Endothelial cell of umbilical vein (primary cell): ENCODE measurements at regions not wholly inside any gene's neighbourhood (a gene's known extent, or its start where the extent isn't known, plus 50 kb on each side); places are given as distances from the start of the nearest gene placed in this dataset.

ENCODE experiments used
- BruUV-seq: library from RNA; stranded (reverse); fragments of 400-500 nt; replicated peaks from 2 replicates; lab custom pipeline; 2021; lab: Mats Ljungman, UMichigan
- CTCF ChIA-PET: fragments of 300-600, 350-600 bp; sonication (Branson Sonifier 250); formaldehyde crosslinking; loops from one replicate; lab custom pipeline; 2021; ENCODE audit warnings: antibody characterized with exemption, inconsistent platforms; lab: Charles Lee
- POLR2A ChIA-PET: fragments of 300-600, 350-600 bp; sonication (Branson Sonifier 250); formaldehyde crosslinking; loops from one replicate; lab custom pipeline; 2021; ENCODE audit warnings: antibody characterized with exemption, inconsistent platforms; lab: Charles Lee
- DNase-seq: peaks from one replicate; pipeline ENCODE4 v3.0.0-alpha.2; 2011; ENCODE audit warnings: low read depth, low spot score
- FAIRE-seq: peaks from 2 replicates; lab custom pipeline; 2011; peaks lifted over from hg19 to GRCh38; lab: Jason Lieb, UNC
- H2AFZ ChIP-seq: 2 replicates; pipeline ENCODE4 v1.6.0; 2012; ENCODE audit warnings: low read depth, low read length, control low read depth, inconsistent platforms
- H3K27ac ChIP-seq: 2 replicates; pipeline ENCODE4 v1.5.1; 2011; ENCODE audit warnings: low read depth, mild to moderate bottlenecking, control low read depth, low read length, moderate library complexity; ENCODE audit not compliant: insufficient read depth
- H3K27me3 ChIP-seq, 2 experiments: 2 replicates each; pipeline versions ENCODE4 v1.6.0 to v1.6.1; 2011; ENCODE audit warnings: low read length in 2 of 2, mixed read lengths in 1 of 2; ENCODE audit not compliant: control insufficient read depth in 2 of 2, insufficient read depth in 2 of 2
- H3K36me3 ChIP-seq, 2 experiments: 2 replicates in 1 of 2; 3 replicates in 1 of 2; pipeline ENCODE4 v1.5.1; 2011; ENCODE audit warnings: low read length in 2 of 2, mild to moderate bottlenecking in 1 of 2, moderate library complexity in 1 of 2; ENCODE audit not compliant: control insufficient read depth in 2 of 2, insufficient read depth in 2 of 2; ENCODE audit errors: extremely low read depth in 1 of 2
- H3K4me1 ChIP-seq: 3 replicates; pipeline ENCODE4 v1.5.1; 2011; ENCODE audit warnings: mild to moderate bottlenecking, low read length; ENCODE audit not compliant: control insufficient read depth, insufficient read depth; ENCODE audit errors: extremely low read depth
- H3K4me2 ChIP-seq: 2 replicates; pipeline ENCODE4 v1.6.1; 2011; ENCODE audit warnings: low read length, control low read depth, mixed read lengths; ENCODE audit not compliant: insufficient read depth
- H3K4me3 ChIP-seq, 3 experiments: fragments of 200-600 bp in 1 of 3; sonication (generic), shearing (Covaris generic) in 1 of 3; replicated peaks in 1 of 3; 2 replicates each; pipeline ENCODE4 v1.5.1; 2011 to 2016; ENCODE audit warnings: control low read depth in 3 of 3, low read length in 3 of 3, mild to moderate bottlenecking in 2 of 3, inconsistent platforms in 1 of 3, low read depth in 1 of 3, moderate library complexity in 1 of 3; ENCODE audit not compliant: insufficient read depth in 1 of 3
- H3K79me2 ChIP-seq: 2 replicates; pipeline ENCODE4 v1.6.0; 2012; ENCODE audit warnings: low read length, inconsistent platforms; ENCODE audit not compliant: control insufficient read depth, insufficient read depth
- H3K9ac ChIP-seq: replicated peaks from 2 replicates; pipeline ENCODE3; 2011; ENCODE audit warnings: low read length, control low read depth; ENCODE audit not compliant: insufficient read depth; ENCODE audit errors: extremely low read depth
- H3K9me1 ChIP-seq: replicated peaks from 3 replicates; pipeline ENCODE4 v1.6.0; 2011; ENCODE audit warnings: mild to moderate bottlenecking, low read length; ENCODE audit not compliant: control insufficient read depth, insufficient read depth; ENCODE audit errors: extremely low read depth
- H3K9me3 ChIP-seq: replicated peaks from 2 replicates; pipeline ENCODE4 v1.5.1; 2012; ENCODE audit warnings: low read length, inconsistent platforms; ENCODE audit not compliant: control insufficient read depth, insufficient read depth
- H4K20me1 ChIP-seq: replicated peaks from 2 replicates; pipeline ENCODE3; 2011; ENCODE audit warnings: mild to moderate bottlenecking, low read length; ENCODE audit not compliant: control insufficient read depth, insufficient read depth; ENCODE audit errors: extremely low read depth
- EZH2 ChIP-seq: IDR thresholded peaks from 2 replicates; pipeline ENCODE4 v1.6.1; 2012; ENCODE audit warnings: borderline replicate concordance, low read depth, mild to moderate bottlenecking, moderate library complexity, low read length, inconsistent platforms; ENCODE audit not compliant: severe bottlenecking
- FOS ChIP-seq: IDR thresholded peaks from 2 replicates; pipeline ENCODE4 v1.6.1; 2011; ENCODE audit warnings: mild to moderate bottlenecking, low read length, moderate library complexity, borderline replicate concordance; ENCODE audit not compliant: insufficient read depth
- GATA2 ChIP-seq: IDR thresholded peaks from 2 replicates; pipeline ENCODE4 v1.7.0; 2011; ENCODE audit warnings: low read depth, mild to moderate bottlenecking, moderate library complexity, mixed read lengths, low read length; ENCODE audit not compliant: insufficient read length, insufficient read depth
- JUN ChIP-seq: IDR thresholded peaks from 2 replicates; pipeline ENCODE4 v1.6.1; 2011; ENCODE audit warnings: borderline replicate concordance, low read depth; ENCODE audit not compliant: insufficient read length, insufficient read depth
- MYC ChIP-seq: IDR thresholded peaks from one replicate; pipeline ENCODE4 v1.6.1; 2011; ENCODE audit warnings: mild to moderate bottlenecking, low read depth, low read length
- POLR2A ChIP-seq: IDR thresholded peaks from 2 replicates; pipeline ENCODE4 v1.6.1; 2012; ENCODE audit warnings: low read depth, mild to moderate bottlenecking, control low read depth, low read length
- POLR2AphosphoS5 ChIP-seq: IDR thresholded peaks from 2 replicates; pipeline ENCODE4 v1.6.1; 2012; ENCODE audit warnings: low read depth, mild to moderate bottlenecking, control low read depth, low read length, moderate library complexity; ENCODE audit not compliant: insufficient read depth
- dilution Hi-C: fragments of 300-500 bp; cut with MboI; formaldehyde crosslinking; loops from one replicate; pipeline ENCODE4 v1.15.0; 2019; ENCODE audit warnings: low sequenced_read_pairs; ENCODE audit not compliant: extremely low pct_ligation_motif_present
- intact Hi-C: fragments of 100-400 bp; cut with micrococcal nuclease; formaldehyde crosslinking; loops from one replicate; pipeline ENCODE4 v1.10.0; 2022
- TF ChIP-seq, protein P1 (sequence below), 2 donors: IDR thresholded peaks; 1 replicate in 1 of 2; 2 replicates in 1 of 2; pipeline ENCODE4 v1.5.1; 2011; ENCODE audit warnings: low read length in 2 of 2, mild to moderate bottlenecking in 2 of 2, moderate library complexity in 2 of 2, control low read depth in 1 of 2, inconsistent platforms in 1 of 2, low read depth in 1 of 2; ENCODE audit not compliant: insufficient read depth in 1 of 2; ENCODE audit errors: extremely low read depth in 1 of 2
- TF ChIP-seq, protein P2 (sequence below): IDR thresholded peaks from 2 replicates; pipeline ENCODE4 v1.6.1; 2011; ENCODE audit not compliant: insufficient read depth, insufficient read length

DNA sequence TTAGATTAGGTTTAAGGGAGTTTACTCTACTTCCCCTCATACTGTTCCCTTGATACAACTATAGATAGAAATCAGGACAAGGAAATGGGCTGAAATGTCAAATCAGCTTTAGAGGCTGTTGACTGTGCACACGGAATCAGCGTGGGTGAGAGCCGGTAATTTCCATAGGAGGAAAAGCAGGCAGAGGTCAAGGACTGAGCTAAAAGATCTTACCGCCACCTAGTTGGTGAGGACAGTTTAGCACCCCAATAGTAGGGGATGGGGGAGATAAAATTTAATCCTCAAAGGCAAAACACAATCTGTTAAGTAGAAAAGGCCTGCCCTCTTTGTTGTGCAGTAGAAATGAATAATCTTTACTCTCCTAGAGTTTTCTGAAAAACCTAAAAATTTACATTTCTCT, 1154.5 kb upstream of the CHAC2 start:
- no peaks in the 10 kb centered on the region for H3K4me1 ChIP-seq
- H3K9ac ChIP-seq = no peak overlapping the region
- no peak overlapping the region for H2AFZ ChIP-seq
- no peak overlapping the region for H3K27ac ChIP-seq
- intact Hi-C loops (no loop called here), dilution Hi-C loops (no loop called here)
- H3K9me1 ChIP-seq = no peaks in the 10 kb centered on the region
- H3K9me3 ChIP-seq = no peaks in the 10 kb centered on the region
- FAIRE-seq (no peak), DNase-seq (no peak)
- no peaks in the 10 kb centered on the region for H3K36me3 ChIP-seq
- no peak overlapping the region for H3K4me3 ChIP-seq
- POLR2A ChIA-PET = no interaction called here
- no peaks in the 10 kb centered on the region for H4K20me1 ChIP-seq
- H3K4me2 ChIP-seq = no peak overlapping the region
- no TSS peak for BruUV-seq
- CTCF ChIA-PET = no interaction called here
- TF ChIP-seq, protein P1, sequence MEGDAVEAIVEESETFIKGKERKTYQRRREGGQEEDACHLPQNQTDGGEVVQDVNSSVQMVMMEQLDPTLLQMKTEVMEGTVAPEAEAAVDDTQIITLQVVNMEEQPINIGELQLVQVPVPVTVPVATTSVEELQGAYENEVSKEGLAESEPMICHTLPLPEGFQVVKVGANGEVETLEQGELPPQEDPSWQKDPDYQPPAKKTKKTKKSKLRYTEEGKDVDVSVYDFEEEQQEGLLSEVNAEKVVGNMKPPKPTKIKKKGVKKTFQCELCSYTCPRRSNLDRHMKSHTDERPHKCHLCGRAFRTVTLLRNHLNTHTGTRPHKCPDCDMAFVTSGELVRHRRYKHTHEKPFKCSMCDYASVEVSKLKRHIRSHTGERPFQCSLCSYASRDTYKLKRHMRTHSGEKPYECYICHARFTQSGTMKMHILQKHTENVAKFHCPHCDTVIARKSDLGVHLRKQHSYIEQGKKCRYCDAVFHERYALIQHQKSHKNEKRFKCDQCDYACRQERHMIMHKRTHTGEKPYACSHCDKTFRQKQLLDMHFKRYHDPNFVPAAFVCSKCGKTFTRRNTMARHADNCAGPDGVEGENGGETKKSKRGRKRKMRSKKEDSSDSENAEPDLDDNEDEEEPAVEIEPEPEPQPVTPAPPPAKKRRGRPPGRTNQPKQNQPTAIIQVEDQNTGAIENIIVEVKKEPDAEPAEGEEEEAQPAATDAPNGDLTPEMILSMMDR (IDR thresholded peaks at IDR 0.05; ENCODE audit: extremely low read depth in 1 of 2, insufficient read depth in 1 of 2, low read depth in 1 of 2, low read length in 2 of 2) = no peak
- TF ChIP-seq, protein P2, sequence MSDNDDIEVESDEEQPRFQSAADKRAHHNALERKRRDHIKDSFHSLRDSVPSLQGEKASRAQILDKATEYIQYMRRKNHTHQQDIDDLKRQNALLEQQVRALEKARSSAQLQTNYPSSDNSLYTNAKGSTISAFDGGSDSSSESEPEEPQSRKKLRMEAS = no peak
- TF ChIP-seq EZH2 (no peak), FOS (no peak), MYC (no peak), JUN (no peak), POLR2A (no peak), POLR2AphosphoS5 (no peak), GATA2 (no peak)
- no peaks in the 10 kb centered on the region for H3K79me2 ChIP-seq
- H3K27me3 ChIP-seq = no peaks in the 10 kb centered on the region
